ENCODE measurements at regions not wholly inside any gene's neighbourhood (a gene's known extent, or its start where the extent isn't known, plus 50 kb on each side); places are given as distances from the start of the nearest gene placed in this dataset.
"Not testable (repeated sequence)": the region's sequence is repeated elsewhere in the genome, so short reads cannot be mapped to it uniquely, and the experiment has no call there.

GRCh38 chr1:112855152-112855828, 100.7 kb downstream of the SLC16A1 start:
- DNase-seq (ENCODE audit: low read depth in 4 of 4, low spot score in 1 of 4) = no peak

- not testable (repeated sequence) for DNase-seq (ENCODE audit: low read depth in 4 of 4, low spot score in 1 of 4)
Measured at GRCh38 chr1:112854368-112854984, 101.5 kb downstream of the SLC16A1 start.

DNA sequence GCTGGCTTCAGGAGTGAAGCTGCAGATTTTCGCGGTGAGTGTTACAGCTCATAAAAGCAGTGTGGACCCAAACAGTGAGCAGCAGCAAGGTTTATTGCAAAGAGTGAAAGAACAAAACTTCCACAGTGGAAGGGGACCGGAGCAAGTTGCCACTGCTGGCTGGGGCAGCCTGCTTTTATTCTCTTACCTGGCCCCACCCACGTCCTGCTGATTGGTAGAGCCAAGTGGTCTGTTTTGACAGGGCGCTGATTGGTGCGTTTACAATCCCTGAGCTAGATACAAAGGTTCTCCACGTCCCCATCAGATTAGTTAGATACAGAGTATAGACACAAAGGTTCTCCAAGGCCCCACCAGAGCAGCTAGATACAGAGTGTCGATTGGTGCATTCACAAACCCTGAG, 102.1 kb downstream of the SLC16A1 start:
- not testable (repeated sequence) for DNase-seq (ENCODE audit: low read depth in 4 of 4, low spot score in 1 of 4)

GRCh38 chr1:112852934-112853333, 103.1 kb downstream of the SLC16A1 start:
- no peak for DNase-seq (ENCODE audit: low read depth in 4 of 4, low spot score in 1 of 4)

DNA sequence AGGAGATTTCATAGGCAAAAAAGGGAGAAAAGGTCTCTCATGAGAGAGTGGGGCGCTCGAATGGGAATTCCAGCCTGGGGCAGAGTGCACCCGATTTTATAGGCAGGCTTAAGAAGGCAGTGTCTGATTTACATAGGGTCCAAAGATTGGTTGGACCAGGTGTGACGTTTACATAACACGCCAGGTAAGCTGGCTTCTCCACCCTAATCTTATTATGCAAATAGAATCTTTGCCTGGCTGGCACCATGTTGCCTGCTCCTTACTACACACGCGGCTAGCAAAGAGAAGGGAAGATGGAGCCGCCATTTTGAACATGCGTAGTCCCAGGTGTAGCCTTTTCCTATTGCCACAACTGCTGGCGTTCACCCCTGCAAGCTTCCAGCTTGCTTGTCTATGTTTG, 103.7 kb downstream of the SLC16A1 start:
- DNase-seq (ENCODE audit: low read depth in 4 of 4, low spot score in 1 of 4) = no peak

- DNase-seq (ENCODE audit: low read depth in 4 of 4, low spot score in 1 of 4) = no peak
Measured at GRCh38 chr1:112850034-112850757, 105.8 kb downstream of the SLC16A1 start.

DNA sequence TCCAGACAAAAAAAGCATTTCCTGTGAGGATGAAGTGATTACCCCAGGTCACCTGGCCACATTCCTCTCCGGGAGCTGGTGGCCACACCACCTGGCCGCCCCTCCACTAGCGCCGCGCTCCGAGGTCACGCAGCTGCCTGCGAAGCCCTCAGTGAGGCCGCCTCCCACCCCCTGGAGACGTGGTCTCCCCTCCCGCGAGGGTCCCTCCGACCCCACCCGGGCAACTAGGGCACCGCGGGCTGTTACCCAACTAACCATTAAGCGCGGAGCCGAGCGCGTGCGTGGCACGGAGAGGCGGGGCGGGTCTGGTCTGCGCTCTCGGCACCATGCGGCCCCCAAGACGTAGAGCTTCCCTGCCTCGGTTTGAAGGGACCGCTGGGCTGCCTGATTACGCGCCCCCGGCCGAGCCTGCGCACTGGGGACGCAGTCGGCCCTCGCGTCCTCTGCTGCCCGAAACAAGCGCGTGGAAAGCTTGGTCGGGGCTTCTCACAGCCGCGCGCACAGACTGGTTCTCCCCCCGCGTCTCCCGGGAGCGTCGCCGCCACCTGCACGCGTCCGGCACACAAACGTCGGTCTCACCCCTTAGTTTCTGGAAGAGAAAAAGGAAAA, 106.5 kb downstream of the SLC16A1 start:
- no peak for DNase-seq (ENCODE audit: low read depth in 4 of 4, low spot score in 1 of 4)

GRCh38 chr1:112841825-112842224, 114.2 kb downstream of the SLC16A1 start:
- DNase-seq (ENCODE audit: low read depth in 4 of 4, low spot score in 1 of 4) = no peak

DNA sequence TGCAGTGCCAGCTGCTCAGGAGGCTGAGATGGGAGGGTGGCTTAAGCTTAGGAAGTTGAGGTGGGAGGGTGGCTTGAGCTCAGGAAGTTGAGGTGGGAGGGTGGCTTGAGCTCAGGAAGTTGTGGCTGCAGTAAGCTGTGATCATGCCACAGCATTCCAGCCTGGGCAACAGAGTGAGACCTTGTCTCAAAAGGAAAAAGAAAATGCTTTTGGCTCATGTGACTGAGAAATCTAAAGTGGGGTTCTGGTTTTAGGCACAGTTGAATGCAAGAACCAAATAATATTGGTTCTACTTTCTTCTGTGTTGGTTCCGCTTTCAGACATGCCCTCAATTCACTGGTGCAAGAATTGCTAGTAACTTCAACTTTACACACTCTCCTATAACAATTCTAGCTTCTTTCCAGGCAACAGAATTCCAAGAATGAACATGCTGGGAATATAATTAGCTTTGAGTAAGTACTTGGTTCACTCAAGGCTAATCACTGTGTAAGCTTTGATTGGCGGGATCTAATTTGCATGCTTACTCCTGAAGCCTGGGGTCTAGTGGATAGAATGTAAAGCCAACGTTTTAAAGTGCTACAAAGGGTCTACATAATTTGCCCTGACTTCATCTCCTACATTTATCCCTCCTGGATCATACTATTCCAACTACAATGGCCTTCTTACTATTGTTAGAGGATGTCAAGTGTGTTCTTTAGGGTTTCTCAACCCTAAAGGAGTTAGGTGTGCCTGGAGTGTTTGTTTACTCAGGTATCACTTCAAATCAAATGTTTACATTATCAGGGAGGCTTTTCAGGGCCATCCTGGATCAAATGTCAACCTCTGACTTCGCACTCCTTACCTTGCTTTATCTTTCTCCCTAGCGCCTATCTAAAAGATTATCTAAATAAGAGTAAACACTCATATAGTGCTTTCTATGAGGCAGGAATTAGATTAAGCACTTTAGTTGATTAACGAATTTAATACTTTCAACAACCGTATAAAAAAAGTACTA, 115.1 kb downstream of the SLC16A1 start:
- DNase-seq (ENCODE audit: low read depth in 4 of 4, low spot score in 1 of 4) = no peak

DNA sequence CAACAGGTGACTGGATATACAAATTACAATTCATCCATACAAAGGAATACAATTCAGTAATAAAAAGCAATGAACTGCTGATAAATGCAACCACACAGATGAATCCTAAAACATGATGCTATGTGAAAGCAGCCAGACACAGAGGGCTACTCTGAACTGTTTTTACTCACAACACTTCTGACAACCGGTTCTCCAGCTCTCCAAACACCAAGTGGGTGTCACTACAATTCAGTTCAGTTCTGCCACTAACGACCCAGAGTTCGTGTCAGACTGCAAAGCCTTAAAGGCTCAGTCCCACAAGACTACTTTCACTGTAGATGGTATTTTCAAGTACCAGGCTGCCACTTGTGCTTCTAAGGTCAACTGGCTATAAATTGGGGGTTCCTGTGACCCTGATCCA, 119.4 kb downstream of the SLC16A1 start:
- no peak for DNase-seq (ENCODE audit: low read depth in 4 of 4, low spot score in 1 of 4)

GRCh38 chr1:112833806-112834205, 118.7 kb upstream of the PPM1J start:
- DNase-seq (ENCODE audit: low read depth in 4 of 4, low spot score in 1 of 4) = no peak

GRCh38 chr1:112832259-112832658, 117.1 kb upstream of the PPM1J start:
- DNase-seq (ENCODE audit: low read depth in 4 of 4, low spot score in 1 of 4) = not testable (repeated sequence)

DNA sequence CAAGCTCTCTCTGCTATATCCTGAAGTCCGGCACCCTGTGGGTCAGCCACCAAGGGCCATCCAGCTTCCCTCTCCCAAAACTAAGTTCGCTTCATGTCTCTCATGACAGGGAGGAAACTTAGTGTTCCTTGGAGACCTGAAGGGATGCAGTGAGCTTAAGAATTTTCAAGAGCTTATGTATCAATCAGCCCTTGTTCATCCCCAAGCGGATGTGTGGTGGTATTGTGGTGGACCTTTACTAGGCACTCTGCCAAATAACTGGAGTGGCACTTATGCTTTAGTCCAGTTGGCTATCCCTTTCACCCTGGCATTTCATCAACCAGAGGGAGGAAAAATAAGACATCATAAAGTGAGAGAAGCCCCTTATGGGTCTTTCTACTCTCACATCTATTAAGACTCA, 114.6 kb upstream of the PPM1J start:
- not testable (repeated sequence) for DNase-seq (ENCODE audit: low read depth in 4 of 4, low spot score in 1 of 4)

DNA sequence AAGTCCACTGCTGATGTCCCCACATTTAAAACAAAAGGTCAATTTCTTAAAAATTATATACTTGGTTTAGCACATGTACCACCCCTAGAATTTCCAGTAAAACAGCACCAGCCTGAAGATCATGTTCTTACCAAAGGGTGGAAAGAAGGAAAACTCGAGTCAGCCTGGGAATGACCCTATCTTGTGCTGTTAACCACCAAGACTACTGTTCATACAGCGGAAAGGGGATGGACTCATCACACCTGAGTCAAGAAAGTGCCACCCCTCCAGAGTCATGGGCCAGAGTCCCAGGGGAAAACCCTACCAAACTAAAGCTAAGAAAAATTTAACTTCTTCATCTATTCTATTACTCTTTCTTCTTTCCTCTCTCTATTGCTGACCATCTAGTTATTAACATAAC, 113.6 kb upstream of the PPM1J start:
- no peak for DNase-seq (ENCODE audit: low read depth in 4 of 4, low spot score in 1 of 4)

- not testable (repeated sequence) for DNase-seq (ENCODE audit: low read depth in 4 of 4, low spot score in 1 of 4)
Measured at GRCh38 chr1:112827391-112827790, 112.3 kb upstream of the PPM1J start.

DNA sequence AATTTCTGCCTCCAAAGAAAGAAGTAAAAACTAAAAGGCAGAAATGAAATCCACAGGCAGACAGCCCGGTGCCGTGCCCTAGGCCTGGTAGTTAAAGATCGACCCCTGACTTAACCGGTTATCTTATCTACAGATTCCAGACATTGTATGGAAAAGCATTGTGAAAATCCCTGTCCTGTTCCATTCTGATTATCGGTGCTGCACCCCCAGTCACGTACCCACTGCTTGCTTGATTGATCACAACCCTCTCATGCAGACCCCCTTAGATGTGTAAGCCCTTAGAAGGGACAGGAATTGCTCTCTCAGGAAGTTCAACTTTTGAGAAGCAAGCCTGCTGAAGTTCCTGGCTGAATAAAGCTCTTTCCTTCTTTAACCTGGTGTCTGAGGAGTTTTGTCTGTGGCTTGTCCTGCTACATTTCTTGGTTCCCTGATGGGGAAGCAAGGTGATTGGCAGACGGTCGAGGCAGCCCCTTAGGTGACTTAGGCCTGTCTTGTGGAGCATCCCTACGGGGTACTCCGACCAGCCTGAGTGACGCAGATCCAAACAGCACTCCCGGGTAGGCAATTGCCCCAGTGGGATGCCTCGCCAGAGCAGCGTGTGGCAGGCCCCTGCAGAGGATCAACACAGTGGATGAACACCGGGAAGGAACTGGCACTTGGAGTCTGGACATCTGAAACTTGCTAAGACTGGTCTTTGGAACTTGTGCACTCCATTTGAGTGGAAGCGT, 111.2 kb upstream of the PPM1J start:
- no peak for DNase-seq (ENCODE audit: low read depth in 4 of 4, low spot score in 1 of 4)

GRCh38 chr1:112825563-112826216, 110.6 kb upstream of the PPM1J start:
- not testable (repeated sequence) for DNase-seq (ENCODE audit: low read depth in 4 of 4, low spot score in 1 of 4)

GRCh38 chr1:112825075-112825474, 109.9 kb upstream of the PPM1J start:
- DNase-seq (ENCODE audit: low read depth in 4 of 4, low spot score in 1 of 4) = not testable (repeated sequence)

DNA sequence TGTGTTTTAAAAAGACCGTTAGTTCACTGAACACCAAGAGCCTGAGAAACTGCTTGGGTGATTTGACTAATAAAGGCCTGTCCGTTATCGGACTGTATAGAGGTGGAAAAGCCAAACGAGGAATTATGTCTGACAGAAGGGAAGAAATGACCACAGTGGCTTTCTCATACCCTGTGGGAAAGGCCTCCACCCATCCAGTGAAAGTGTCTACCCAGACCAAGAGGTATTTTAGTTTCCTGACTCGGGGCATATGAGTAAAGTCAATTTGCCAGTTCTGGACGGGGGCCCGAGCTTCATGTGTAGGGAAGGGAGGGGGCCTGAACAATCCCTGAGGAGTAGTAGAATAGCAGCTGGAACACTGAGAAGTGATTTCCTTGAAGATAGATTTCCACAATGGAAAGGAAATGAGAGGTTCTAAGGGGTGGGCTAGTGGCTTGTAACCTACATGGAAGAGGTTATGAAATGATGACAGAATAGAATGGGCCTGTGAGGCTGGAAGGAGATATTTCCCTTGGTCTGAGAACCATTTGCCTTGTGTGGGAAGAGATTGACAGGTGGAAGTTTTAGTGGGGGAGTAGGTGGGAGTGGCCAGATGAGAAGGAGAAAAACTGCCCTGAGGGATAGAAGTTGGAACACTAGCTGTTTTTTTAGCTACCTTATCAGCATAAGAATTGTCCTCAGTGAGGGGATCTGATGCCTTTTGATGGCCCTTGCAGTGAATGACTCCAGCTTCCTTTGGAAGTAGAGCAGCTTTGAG, 106.4 kb upstream of the PPM1J start:
- DNase-seq (ENCODE audit: low read depth in 4 of 4, low spot score in 1 of 4) = not testable (repeated sequence)
